H1 (cell line): ENCODE measurements at regions not wholly inside any gene's neighbourhood (a gene's known extent, or its start where the extent isn't known, plus 50 kb on each side); places are given as distances from the start of the nearest gene placed in this dataset.

Experiments used
- HDAC6 ChIP-seq: IDR thresholded peaks from one replicate; pipeline ENCODE4 v1.7.1; 2012; ENCODE audit warnings: low read depth, mild to moderate bottlenecking, inconsistent platforms, low read length, moderate library complexity

- TF ChIP-seq HDAC6, result no peak
Observed at GRCh38 chr6:137981758-137982157, 114.7 kb downstream of the TNFAIP3 start (continued).
